ENCODE measurements at regions not wholly inside any gene's neighbourhood (a gene's known extent, or its start where the extent isn't known, plus 50 kb on each side); places are given as distances from the start of the nearest gene placed in this dataset.

- Mint-ChIP-seq H3K27me3 (ENCODE audit: low read depth) (no peaks in the 10 kb centered on the region), H3K9me3 (no peaks in the 10 kb centered on the region), H3K4me1 (peaks cover 12% of the 10 kb centered on the region), H3K36me3 (no peaks in the 10 kb centered on the region), H3K4me3 (no peak overlapping the region), H3K27ac (no peak overlapping the region)
- DNase-seq (ENCODE audit: low spot score) (no peak), ATAC-seq (no peak)
- ChIA-PET CTCF (no interaction called here), POLR2A (no interaction called here)
- TF ChIP-seq PRDM15 (CRISPR knock-in tag; IDR thresholded peaks at IDR 0.05) (no peak), USF2 (CRISPR knock-in tag; IDR thresholded peaks at IDR 0.05) (no peak), ZSCAN18 (CRISPR knock-in tag; IDR thresholded peaks at IDR 0.05) (no peak), CDX4 (CRISPR knock-in tag; IDR thresholded peaks at IDR 0.05; ENCODE audit: borderline replicate concordance) (no peak), PRRX2 (CRISPR knock-in tag; IDR thresholded peaks at IDR 0.05) (no peak), SP1 (CRISPR knock-in tag; conservative IDR thresholded peaks at IDR 0.05) (no peak), NFYB (CRISPR knock-in tag; conservative IDR thresholded peaks at IDR 0.05; ENCODE audit: low read depth) (no peak), ZNF138 (CRISPR knock-in tag; conservative IDR thresholded peaks at IDR 0.05) (no peak), OVOL2 (CRISPR knock-in tag; IDR thresholded peaks at IDR 0.05; ENCODE audit: borderline replicate concordance) (no peak), ZNF423 (CRISPR knock-in tag; IDR thresholded peaks at IDR 0.05) (no peak), SOX15 (CRISPR knock-in tag; IDR thresholded peaks at IDR 0.05) (no peak), E2F1 (CRISPR knock-in tag; IDR thresholded peaks at IDR 0.05) (no peak), ZNF317 (CRISPR knock-in tag; IDR thresholded peaks at IDR 0.05; ENCODE audit: borderline replicate concordance, low read depth) (no peak), ZMAT4 (CRISPR knock-in tag; IDR thresholded peaks at IDR 0.05) (no peak)
Measured at GRCh38 chr10:44822349-44822748, 88.8 kb upstream of the TMEM72 start.

GRCh38 chr10:44822966-44823365 lies 88.2 kb upstream of the TMEM72 start:
- H3K9me3 Mint-ChIP-seq: no peaks in the 10 kb centered on the region
- no peak for DNase-seq (ENCODE audit: low spot score)
- POLR2A ChIA-PET: no interaction called here
- no peak for ATAC-seq
- H3K4me1 Mint-ChIP-seq: peaks cover 14% of the 10 kb centered on the region
- no peaks in the 10 kb centered on the region for H3K36me3 Mint-ChIP-seq
- CTCF ChIA-PET: no interaction called here
- H3K4me3 Mint-ChIP-seq: no peak overlapping the region
- no peaks in the 10 kb centered on the region for H3K27me3 Mint-ChIP-seq (ENCODE audit: low read depth)
- no peak overlapping the region for H3K27ac Mint-ChIP-seq
- TF ChIP-seq FOXP4 (CRISPR knock-in tag; IDR thresholded peaks at IDR 0.05): no peak
- no peak for TF ChIP-seq AFF4 (CRISPR knock-in tag; IDR thresholded peaks at IDR 0.05; ENCODE audit: borderline replicate concordance)
- no peak for TF ChIP-seq CREB1 (CRISPR knock-in tag; IDR thresholded peaks at IDR 0.05)
- no peak for TF ChIP-seq ATF1 (CRISPR knock-in tag; IDR thresholded peaks at IDR 0.05)
- TF ChIP-seq RORB (CRISPR knock-in tag; IDR thresholded peaks at IDR 0.05): no peak
- no peak for TF ChIP-seq GABPB1 (CRISPR knock-in tag; IDR thresholded peaks at IDR 0.05)
- no peak for TF ChIP-seq ZNF121 (CRISPR knock-in tag; IDR thresholded peaks at IDR 0.05)
- TF ChIP-seq ZBTB43 (CRISPR knock-in tag; IDR thresholded peaks at IDR 0.05): no peak
